ENCODE measurements at regions not wholly inside any gene's neighbourhood (a gene's known extent, or its start where the extent isn't known, plus 50 kb on each side); places are given as distances from the start of the nearest gene placed in this dataset.

DNA sequence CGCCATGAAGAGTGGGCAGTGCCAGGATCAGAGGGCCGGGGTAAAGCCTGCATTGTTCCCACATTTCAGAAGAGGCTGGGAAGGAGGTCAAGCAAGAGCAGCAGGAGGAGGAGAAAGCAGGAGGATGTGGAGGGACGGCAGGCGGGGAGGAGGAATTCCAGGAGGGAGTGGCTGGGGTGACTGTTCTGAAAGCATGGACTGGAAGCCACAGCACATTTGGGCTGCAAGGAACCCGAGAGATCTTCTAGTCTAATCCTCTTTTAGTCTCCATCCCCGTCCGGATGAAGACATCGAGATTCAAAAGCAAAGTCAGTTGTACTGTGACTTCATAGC is 76.9 kb downstream of the FAM50B start:
- TF ChIP-seq, protein P1, sequence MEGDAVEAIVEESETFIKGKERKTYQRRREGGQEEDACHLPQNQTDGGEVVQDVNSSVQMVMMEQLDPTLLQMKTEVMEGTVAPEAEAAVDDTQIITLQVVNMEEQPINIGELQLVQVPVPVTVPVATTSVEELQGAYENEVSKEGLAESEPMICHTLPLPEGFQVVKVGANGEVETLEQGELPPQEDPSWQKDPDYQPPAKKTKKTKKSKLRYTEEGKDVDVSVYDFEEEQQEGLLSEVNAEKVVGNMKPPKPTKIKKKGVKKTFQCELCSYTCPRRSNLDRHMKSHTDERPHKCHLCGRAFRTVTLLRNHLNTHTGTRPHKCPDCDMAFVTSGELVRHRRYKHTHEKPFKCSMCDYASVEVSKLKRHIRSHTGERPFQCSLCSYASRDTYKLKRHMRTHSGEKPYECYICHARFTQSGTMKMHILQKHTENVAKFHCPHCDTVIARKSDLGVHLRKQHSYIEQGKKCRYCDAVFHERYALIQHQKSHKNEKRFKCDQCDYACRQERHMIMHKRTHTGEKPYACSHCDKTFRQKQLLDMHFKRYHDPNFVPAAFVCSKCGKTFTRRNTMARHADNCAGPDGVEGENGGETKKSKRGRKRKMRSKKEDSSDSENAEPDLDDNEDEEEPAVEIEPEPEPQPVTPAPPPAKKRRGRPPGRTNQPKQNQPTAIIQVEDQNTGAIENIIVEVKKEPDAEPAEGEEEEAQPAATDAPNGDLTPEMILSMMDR (IDR thresholded peaks at IDR 0.05): no peak
- TF ChIP-seq EP300 (IDR thresholded peaks at IDR 0.05) (no peak), POLR2A (IDR thresholded peaks at IDR 0.05) (no peak)
- H3K4me1 ChIP-seq: no peaks in the 10 kb centered on the region
- no peak overlapping the region for H3K27ac ChIP-seq
- H3K4me3 ChIP-seq: no peak overlapping the region
- DNase-seq (ENCODE audit: low spot score in 2 of 2): no peak
- no peaks in the 10 kb centered on the region for H3K9me3 ChIP-seq
- WGBS, 2 donors: 47% methylated on average over 8 of the region's 8 CpGs
- no peaks in the 10 kb centered on the region for H3K36me3 ChIP-seq
- H3K27me3 ChIP-seq: no peaks in the 10 kb centered on the region

DNA sequence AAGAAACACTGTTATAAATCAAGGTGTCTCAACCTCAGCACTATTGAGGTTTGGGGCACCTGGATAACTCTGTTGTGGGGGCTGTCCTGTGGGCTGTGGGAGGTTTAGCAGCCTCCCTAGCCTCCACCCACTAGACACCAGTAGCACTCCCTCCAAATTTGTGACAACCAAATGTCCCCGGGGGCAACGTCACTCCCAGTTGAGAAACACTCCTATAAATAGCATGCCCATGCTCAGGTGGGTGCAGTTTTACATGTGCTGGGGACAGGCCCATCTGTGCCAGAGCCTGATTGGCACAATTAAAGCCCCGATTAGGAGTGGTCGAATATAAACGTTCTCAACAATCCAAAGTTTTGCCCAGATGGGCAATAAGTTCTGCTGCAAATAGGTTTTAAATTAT is 78.9 kb downstream of the FAM50B start:
- 52 to 70% methylated on average over 5 of the region's 5 CpGs for WGBS, 2 donors
- Histone ChIP-seq H3K9me3 (no peaks in the 10 kb centered on the region), H3K4me1 (no peaks in the 10 kb centered on the region), H3K27me3 (no peaks in the 10 kb centered on the region), H3K27ac (no peak overlapping the region), H3K4me3 (no peak overlapping the region), H3K36me3 (no peaks in the 10 kb centered on the region)
- TF ChIP-seq, protein P1 (IDR thresholded peaks at IDR 0.05): no peak
- TF ChIP-seq POLR2A (IDR thresholded peaks at IDR 0.05) (no peak), EP300 (IDR thresholded peaks at IDR 0.05) (no peak)
- DNase-seq (ENCODE audit: low spot score in 2 of 2): no peak

DNA sequence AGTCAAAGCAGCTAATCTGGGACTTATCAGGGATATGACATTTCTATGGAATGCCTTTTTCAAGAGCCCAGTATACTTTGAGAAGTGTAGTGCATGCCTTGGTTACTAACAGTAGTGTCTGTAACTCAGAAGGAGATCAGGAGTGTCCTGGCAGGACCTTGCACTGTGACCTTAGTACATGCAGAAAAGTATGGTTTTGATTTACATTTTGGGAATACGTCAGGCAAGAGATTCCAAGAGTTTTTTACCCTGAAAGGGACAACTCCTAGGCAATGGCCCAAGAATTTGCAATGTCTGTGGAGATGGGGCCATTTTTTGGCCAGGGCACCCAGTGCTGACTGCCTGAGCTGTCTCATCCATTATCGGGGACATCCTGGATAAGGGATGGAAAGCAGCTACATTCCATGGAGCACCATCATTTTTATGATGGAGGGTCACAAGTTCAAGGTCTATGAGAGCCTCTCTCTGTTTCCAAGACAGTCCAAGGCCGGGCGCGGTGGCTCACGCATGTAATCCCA is 80.2 kb downstream of the FAM50B start:
- Histone ChIP-seq H3K27me3 (no peaks in the 10 kb centered on the region), H3K4me1 (no peaks in the 10 kb centered on the region), H3K27ac (no peak overlapping the region), H3K9me3 (no peaks in the 10 kb centered on the region), H3K36me3 (no peaks in the 10 kb centered on the region), H3K4me3 (no peak overlapping the region)
- TF ChIP-seq POLR2A (IDR thresholded peaks at IDR 0.05) (no peak), EP300 (IDR thresholded peaks at IDR 0.05) (peak in 1 of 2 donors; percentile 21)
- no peak for DNase-seq (ENCODE audit: low spot score in 2 of 2)
- 80 to 82% methylated on average over 6 of the region's 6 CpGs for WGBS, 2 donors

DNA sequence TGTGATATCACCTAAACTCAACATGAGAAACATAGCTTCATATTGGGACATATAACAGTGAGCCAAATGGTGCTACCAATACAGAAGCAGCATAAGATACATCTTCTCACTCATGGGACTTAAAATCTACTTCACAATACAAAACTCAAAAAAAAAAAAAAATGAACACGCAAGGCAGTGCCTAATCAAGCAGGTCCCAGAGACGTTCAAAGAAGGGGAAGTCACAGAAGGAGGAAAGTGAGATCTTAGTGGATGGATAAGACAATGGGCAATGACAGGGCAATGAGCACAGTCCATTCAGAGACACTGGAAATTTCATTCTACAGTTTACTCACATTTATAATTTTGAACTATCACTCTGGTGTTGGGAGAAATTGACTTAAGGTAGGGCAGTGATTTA is 88.3 kb downstream of the FAM50B start:
- Histone ChIP-seq H3K9me3 (no peaks in the 10 kb centered on the region), H3K4me1 (no peaks in the 10 kb centered on the region), H3K4me3 (no peak overlapping the region), H3K27ac (no peak overlapping the region), H3K27me3 (no peaks in the 10 kb centered on the region), H3K36me3 (no peaks in the 10 kb centered on the region)
- TF ChIP-seq POLR2A (IDR thresholded peaks at IDR 0.05) (no peak), EP300 (IDR thresholded peaks at IDR 0.05) (no peak)
- TF ChIP-seq, protein P1 (IDR thresholded peaks at IDR 0.05): no peak
- WGBS, 2 donors: 78 to 81% methylated on average over 2 of the region's 2 CpGs
- no peak for DNase-seq (ENCODE audit: low spot score in 2 of 2)

DNA sequence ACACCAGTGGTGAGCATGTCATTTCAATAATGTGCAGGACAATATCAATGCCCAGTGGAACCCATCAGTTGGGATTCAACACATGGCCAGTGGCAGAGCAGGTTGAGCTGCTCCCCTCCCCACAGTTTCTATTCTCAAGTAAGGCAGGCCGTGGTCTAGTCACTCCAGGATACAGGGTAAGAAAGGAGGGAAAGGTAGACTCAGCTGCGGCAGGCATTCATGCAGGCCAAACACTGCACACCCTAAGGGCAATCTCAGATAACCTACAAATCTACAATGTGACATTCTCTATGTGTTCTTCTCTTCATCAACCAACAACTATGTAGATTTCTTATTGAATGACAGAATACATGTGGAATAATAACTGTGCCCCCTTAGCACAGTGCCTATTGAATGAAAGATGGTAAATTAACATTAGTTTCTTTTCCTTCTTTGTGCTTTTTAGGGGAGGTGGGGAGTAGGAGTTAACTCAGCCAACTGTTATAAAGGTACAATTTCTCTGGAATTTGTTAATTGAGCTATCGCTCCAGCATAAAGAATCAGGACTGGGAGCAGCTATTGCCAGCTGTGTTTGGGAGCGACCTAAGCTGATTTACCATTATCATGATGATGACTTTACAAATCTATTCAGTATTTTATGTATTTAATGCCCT is 89.7 kb downstream of the FAM50B start:
- TF ChIP-seq, protein P1 (IDR thresholded peaks at IDR 0.05): no peak
- TF ChIP-seq EP300 (IDR thresholded peaks at IDR 0.05) (no peak), POLR2A (IDR thresholded peaks at IDR 0.05) (no peak)
- no peaks in the 10 kb centered on the region for H3K4me1 ChIP-seq
- no peak overlapping the region for H3K27ac ChIP-seq
- H3K4me3 ChIP-seq: no peak overlapping the region
- 89 to 98% methylated on average over 4 of the region's 4 CpGs for WGBS, 2 donors
- DNase-seq (ENCODE audit: low spot score in 2 of 2): no peak
- H3K9me3 ChIP-seq: no peaks in the 10 kb centered on the region
- H3K27me3 ChIP-seq: no peaks in the 10 kb centered on the region
- H3K36me3 ChIP-seq: no peaks in the 10 kb centered on the region

Measured in tibial nerve (tissue), 4 donors.